Suprapubic skin (tissue), 4 donors: ENCODE measurements at regions not wholly inside any gene's neighbourhood (a gene's known extent, or its start where the extent isn't known, plus 50 kb on each side); places are given as distances from the start of the nearest gene placed in this dataset.

Experiments
- DNase-seq, 2 donors: peaks; one replicate each; pipeline ENCODE4 v3.0.0-alpha.2; 2019; ENCODE audit warnings: low spot score in 2 of 2
- H3K27ac ChIP-seq: fragments of 200-600 bp; sonication (generic); one replicate; pipeline ENCODE4 v1.5.1; 2019
- H3K27me3 ChIP-seq: fragments of 200-600 bp; sonication (generic); one replicate; pipeline ENCODE4 v1.5.1; 2019
- H3K36me3 ChIP-seq: fragments of 200-600 bp; sonication (generic); one replicate; pipeline ENCODE4 v1.5.1; 2019
- H3K4me1 ChIP-seq: fragments of 200-600 bp; sonication (generic); one replicate; pipeline ENCODE4 v1.5.1; 2019
- H3K4me3 ChIP-seq: fragments of 200-600 bp; sonication (generic); one replicate; pipeline ENCODE4 v1.5.1; 2019; ENCODE audit warnings: mild to moderate bottlenecking
- H3K9me3 ChIP-seq: fragments of 200-600 bp; sonication (generic); one replicate; pipeline ENCODE4 v1.5.1; 2019
- EP300 ChIP-seq: sonication (generic); formaldehyde crosslinking; IDR thresholded peaks from one replicate; pipeline ENCODE4 v1.6.1; 2017; ENCODE audit warnings: antibody characterized with exemption
- POLR2A ChIP-seq, 2 donors: fragments of 450-650 bp; IDR thresholded peaks; one replicate each; pipeline ENCODE4 v1.6.1; 2017; ENCODE audit warnings: antibody characterized with exemption in 2 of 2, mild to moderate bottlenecking in 2 of 2, moderate library complexity in 2 of 2
- POLR2AphosphoS5 ChIP-seq, 3 donors: sonication (generic); formaldehyde crosslinking; IDR thresholded peaks; one replicate each; pipeline ENCODE4 v1.6.1; 2017; ENCODE audit warnings: antibody characterized with exemption in 3 of 3
- WGBS: methylation state at CpG from one replicate; pipeline ENCODE4 v1.1.5; 2018; 5-methylcytosine and 5-hydroxymethylcytosine counted together
- TF ChIP-seq, protein P1 (sequence below), 2 donors: fragments of 200-600 bp in 1 of 2; fragments of 450-650 bp in 1 of 2; sonication (generic) in 1 of 2; IDR thresholded peaks; one replicate each; pipeline ENCODE4 v1.5.1; 2016 to 2019; ENCODE audit warnings: antibody characterized with exemption in 2 of 2, mild to moderate bottlenecking in 1 of 2, moderate library complexity in 1 of 2

DNA sequence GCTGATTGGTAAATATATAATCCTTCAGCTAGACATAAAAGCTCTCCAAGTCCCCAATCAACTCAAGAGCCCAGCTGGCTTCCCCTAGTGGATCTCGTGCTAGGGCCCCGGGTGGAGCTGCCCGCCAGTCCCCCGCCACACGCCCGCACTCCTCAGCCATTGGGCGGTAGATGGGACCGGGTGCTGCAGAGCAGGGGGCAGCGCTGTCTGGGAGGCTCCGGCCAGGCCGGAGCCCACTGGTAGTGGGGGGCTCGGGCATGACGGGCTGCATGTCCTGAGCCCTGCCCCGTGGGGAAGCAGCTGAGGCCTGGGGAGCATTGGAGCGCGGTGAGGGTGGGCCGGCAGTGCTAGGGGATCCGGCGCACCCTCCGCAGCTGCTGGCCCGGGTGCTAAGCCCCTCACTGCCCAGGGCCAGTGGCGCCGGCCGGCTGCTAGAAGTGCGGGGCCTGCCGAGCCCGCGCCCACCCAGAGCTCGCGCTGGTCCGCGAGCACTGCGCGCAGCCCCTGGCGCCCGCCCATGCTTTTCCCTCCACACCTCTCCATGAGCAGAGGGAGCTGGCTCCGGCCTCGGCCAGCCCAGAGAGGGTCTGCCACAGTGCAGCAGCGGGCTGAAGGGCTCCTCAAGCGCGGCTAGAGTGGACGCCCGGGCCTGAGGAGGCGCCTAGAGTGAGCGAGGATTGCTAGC is 1680.6 kb upstream of the RAG2 start:
- no peaks in the 10 kb centered on the region for H3K36me3 ChIP-seq
- H3K27me3 ChIP-seq: no peaks in the 10 kb centered on the region
- H3K27ac ChIP-seq: no peak overlapping the region
- 96% methylated on average over 35 of the region's 45 CpGs for WGBS
- H3K4me3 ChIP-seq: no peak overlapping the region
- H3K9me3 ChIP-seq: no peaks in the 10 kb centered on the region
- no peak for DNase-seq
- TF ChIP-seq POLR2A (IDR thresholded peaks at IDR 0.05) (no peak), POLR2AphosphoS5 (IDR thresholded peaks at IDR 0.05) (no peak), EP300 (no peak)
- TF ChIP-seq, protein P1, sequence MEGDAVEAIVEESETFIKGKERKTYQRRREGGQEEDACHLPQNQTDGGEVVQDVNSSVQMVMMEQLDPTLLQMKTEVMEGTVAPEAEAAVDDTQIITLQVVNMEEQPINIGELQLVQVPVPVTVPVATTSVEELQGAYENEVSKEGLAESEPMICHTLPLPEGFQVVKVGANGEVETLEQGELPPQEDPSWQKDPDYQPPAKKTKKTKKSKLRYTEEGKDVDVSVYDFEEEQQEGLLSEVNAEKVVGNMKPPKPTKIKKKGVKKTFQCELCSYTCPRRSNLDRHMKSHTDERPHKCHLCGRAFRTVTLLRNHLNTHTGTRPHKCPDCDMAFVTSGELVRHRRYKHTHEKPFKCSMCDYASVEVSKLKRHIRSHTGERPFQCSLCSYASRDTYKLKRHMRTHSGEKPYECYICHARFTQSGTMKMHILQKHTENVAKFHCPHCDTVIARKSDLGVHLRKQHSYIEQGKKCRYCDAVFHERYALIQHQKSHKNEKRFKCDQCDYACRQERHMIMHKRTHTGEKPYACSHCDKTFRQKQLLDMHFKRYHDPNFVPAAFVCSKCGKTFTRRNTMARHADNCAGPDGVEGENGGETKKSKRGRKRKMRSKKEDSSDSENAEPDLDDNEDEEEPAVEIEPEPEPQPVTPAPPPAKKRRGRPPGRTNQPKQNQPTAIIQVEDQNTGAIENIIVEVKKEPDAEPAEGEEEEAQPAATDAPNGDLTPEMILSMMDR (IDR thresholded peaks at IDR 0.05): no peak
- H3K4me1 ChIP-seq: no peaks in the 10 kb centered on the region

DNA sequence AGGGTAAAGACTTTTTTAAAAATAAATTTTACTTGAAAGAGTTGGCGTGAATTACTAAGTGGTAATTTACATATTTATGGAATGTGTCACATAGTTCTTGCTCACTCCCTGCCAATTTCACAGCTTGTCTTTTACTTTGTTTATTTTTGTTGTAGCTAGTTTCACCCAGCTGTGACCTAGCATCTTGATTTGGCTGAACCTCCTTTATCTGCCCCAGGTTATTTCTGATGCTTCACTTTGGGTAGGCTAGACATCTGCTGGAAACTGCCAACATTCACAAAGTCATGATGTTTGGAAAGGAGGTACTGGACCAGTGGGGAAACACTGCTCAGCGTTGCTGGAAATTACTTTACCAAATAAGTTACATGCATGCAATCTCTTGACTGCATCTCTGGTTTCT is 1676.0 kb upstream of the RAG2 start:
- no peak for TF ChIP-seq EP300
- no peak for TF ChIP-seq POLR2AphosphoS5 (IDR thresholded peaks at IDR 0.05)
- TF ChIP-seq, protein P1 (IDR thresholded peaks at IDR 0.05): no peak
- no peak for TF ChIP-seq POLR2A (IDR thresholded peaks at IDR 0.05)
- Histone ChIP-seq H3K9me3 (no peaks in the 10 kb centered on the region), H3K4me3 (no peak overlapping the region), H3K4me1 (no peaks in the 10 kb centered on the region), H3K27ac (no peak overlapping the region), H3K27me3 (no peaks in the 10 kb centered on the region), H3K36me3 (no peaks in the 10 kb centered on the region)
- 43% methylated on average over 2 of the region's 2 CpGs for WGBS
- DNase-seq: no peak

DNA sequence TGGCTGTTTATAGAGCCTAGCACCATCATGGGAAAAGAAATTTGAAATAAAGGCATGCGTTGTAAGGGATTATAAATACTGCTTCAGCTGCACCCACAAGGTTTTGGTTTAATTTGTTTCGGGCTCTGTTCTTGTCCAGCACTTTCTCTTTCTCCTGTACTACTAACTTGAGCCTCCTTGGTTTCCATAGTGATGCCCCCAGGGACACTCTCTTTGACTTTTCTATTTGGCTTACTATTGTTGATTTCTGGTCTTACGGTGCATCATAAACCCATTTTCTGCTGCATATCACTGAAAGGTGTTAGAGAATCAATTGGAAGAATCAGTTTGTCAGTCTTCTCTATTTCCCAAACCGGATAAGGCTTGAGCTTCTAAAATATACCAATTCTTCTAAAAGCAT is 1674.3 kb upstream of the RAG2 start:
- Histone ChIP-seq H3K27ac (no peak overlapping the region), H3K4me1 (no peaks in the 10 kb centered on the region), H3K4me3 (no peak overlapping the region), H3K27me3 (no peaks in the 10 kb centered on the region), H3K9me3 (no peaks in the 10 kb centered on the region), H3K36me3 (no peaks in the 10 kb centered on the region)
- TF ChIP-seq POLR2AphosphoS5 (IDR thresholded peaks at IDR 0.05) (no peak), POLR2A (IDR thresholded peaks at IDR 0.05) (no peak), EP300 (no peak)
- TF ChIP-seq, protein P1 (IDR thresholded peaks at IDR 0.05): no peak
- 83% methylated on average over 4 of the region's 4 CpGs for WGBS
- DNase-seq: no peak

DNA sequence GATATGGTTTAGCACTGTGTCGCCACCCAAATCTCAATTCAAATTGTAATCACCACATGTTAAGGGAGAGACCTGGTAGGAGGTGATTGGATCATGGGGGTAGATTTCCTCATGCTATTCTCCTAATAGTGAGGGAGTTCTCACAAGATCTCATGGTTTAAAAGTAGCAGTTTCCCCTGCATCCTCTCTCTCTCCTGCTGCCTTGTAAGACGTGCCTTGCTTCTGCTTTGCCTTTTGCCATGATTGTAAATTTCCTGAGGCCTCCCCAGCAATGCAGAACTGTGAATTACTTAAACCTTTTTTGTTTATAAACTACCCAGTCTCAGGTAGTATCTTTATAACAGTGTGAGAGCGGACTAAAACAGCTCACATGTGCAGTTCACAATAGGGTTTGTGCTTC is 1668.7 kb upstream of the RAG2 start:
- 92% methylated on average over 3 of the region's 3 CpGs for WGBS
- TF ChIP-seq POLR2A (IDR thresholded peaks at IDR 0.05): no peak
- no peak for TF ChIP-seq EP300
- TF ChIP-seq, protein P1 (IDR thresholded peaks at IDR 0.05): no peak
- TF ChIP-seq POLR2AphosphoS5 (IDR thresholded peaks at IDR 0.05): no peak

DNA sequence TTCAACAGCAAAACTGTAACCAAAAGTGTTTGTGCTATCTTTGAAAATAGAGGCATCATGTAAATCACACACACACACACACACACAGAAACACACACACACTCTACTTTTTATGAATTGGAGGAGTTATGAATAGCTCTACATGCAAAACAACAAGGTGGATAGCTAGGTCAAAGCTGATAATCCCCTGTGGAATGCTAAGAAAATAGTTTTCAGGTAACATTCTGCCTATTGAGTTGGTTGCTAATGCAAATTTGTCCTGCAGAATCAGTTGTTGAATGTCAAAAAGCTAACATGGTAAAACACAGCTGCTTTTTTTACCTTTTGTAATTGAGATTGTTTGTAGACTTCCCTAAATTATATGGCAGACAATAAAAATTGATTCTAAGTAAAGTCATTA is 1658.4 kb upstream of the RAG2 start:
- H3K27ac ChIP-seq: no peak overlapping the region
- H3K27me3 ChIP-seq: no peaks in the 10 kb centered on the region
- H3K4me1 ChIP-seq: no peaks in the 10 kb centered on the region
- no peak for TF ChIP-seq POLR2AphosphoS5 (IDR thresholded peaks at IDR 0.05)
- TF ChIP-seq EP300: no peak
- TF ChIP-seq, protein P1 (IDR thresholded peaks at IDR 0.05): no peak
- no peak for TF ChIP-seq POLR2A (IDR thresholded peaks at IDR 0.05)
- no peak for DNase-seq
- H3K4me3 ChIP-seq: no peak overlapping the region
- no peaks in the 10 kb centered on the region for H3K9me3 ChIP-seq
- H3K36me3 ChIP-seq: no peaks in the 10 kb centered on the region

More for the DNA sequence above, 1668.7 kb upstream of the RAG2 start:
- DNase-seq: no peak
- Histone ChIP-seq H3K4me1 (no peaks in the 10 kb centered on the region), H3K36me3 (no peaks in the 10 kb centered on the region), H3K4me3 (no peak overlapping the region), H3K9me3 (peaks cover 4% of the 10 kb centered on the region), H3K27ac (no peak overlapping the region), H3K27me3 (no peaks in the 10 kb centered on the region)
